SK-N-SH (cell line): ENCODE measurements at regions not wholly inside any gene's neighbourhood (a gene's known extent, or its start where the extent isn't known, plus 50 kb on each side); places are given as distances from the start of the nearest gene placed in this dataset.

ENCODE experiments used
- CTCF ChIA-PET: fragments of 300-600, 350-600 bp; formaldehyde crosslinking; extraction: SDS; loops from one replicate; lab custom pipeline; 2021; lab: Yijun Ruan, JAX
- POLR2A ChIA-PET: fragments of 350-600 bp; sonication (Branson Sonifier 250); formaldehyde crosslinking; extraction: SDS; loops from one replicate; lab custom pipeline; 2020; ENCODE audit warnings: antibody characterized with exemption, inconsistent platforms; lab: Yijun Ruan, JAX
- DNase-seq: peaks from one replicate; pipeline ENCODE4 v3.0.0; 2012
- H2AFZ ChIP-seq: fragments of 200-600 bp; sonication (generic); 2 replicates; pipeline ENCODE4 v1.8.1; 2016; ENCODE audit warnings: antibody characterized with exemption, mild to moderate bottlenecking, low read depth
- H3F3A ChIP-seq: fragments of 200-600 bp; sonication (generic); replicated peaks from 2 replicates; pipeline ENCODE3; 2016; ENCODE audit warnings: antibody characterized with exemption, mild to moderate bottlenecking; ENCODE audit not compliant: insufficient read depth
- H3K27ac ChIP-seq, 2 experiments: fragments of 200-500 bp in 1 of 2; fragments of 200-600 bp in 1 of 2; sonication (Bioruptor generic) in 1 of 2; sonication (generic), shearing (Covaris generic) in 1 of 2; 2 replicates each; pipeline versions ENCODE4 v1.5.1 to v1.6.1; 2014 to 2016; ENCODE audit warnings: low read depth in 2 of 2, inconsistent platforms in 1 of 2, low read length in 1 of 2, mild to moderate bottlenecking in 1 of 2, mixed read lengths in 1 of 2
- H3K27me3 ChIP-seq: fragments of 200-600 bp; sonication (generic), shearing (Covaris generic); 2 replicates; pipeline ENCODE4 v1.6.1; 2016; ENCODE audit warnings: mixed run types; ENCODE audit not compliant: insufficient read depth
- H3K36me3 ChIP-seq, 2 experiments: fragments of 200-500 bp in 1 of 2; fragments of 200-600 bp in 1 of 2; sonication (Bioruptor generic) in 1 of 2; sonication (generic) in 1 of 2; replicated peaks in 1 of 2; 2 replicates each; pipeline versions ENCODE3 to v1.5.1; 2014 to 2016; ENCODE audit warnings: low read length in 1 of 2, mild to moderate bottlenecking in 1 of 2; ENCODE audit not compliant: insufficient read depth in 2 of 2, control insufficient read depth in 1 of 2
- H3K4me1 ChIP-seq, 2 experiments: fragments of 200-500 bp in 1 of 2; fragments of 200-600 bp in 1 of 2; sonication (Bioruptor generic) in 1 of 2; sonication (generic), shearing (Covaris generic) in 1 of 2; 2 replicates each; pipeline versions ENCODE4 v1.5.1 to v1.6.1; 2014 to 2016; ENCODE audit warnings: low read depth in 1 of 2, low read length in 1 of 2, mixed run types in 1 of 2; ENCODE audit not compliant: insufficient read depth in 2 of 2, control insufficient read depth in 1 of 2
- H3K4me2 ChIP-seq: fragments of 200-600 bp; sonication (generic), shearing (Covaris generic); 2 replicates; pipeline ENCODE4 v1.6.1; 2017; ENCODE audit warnings: mixed run types
- H3K4me3 ChIP-seq, 2 experiments: fragments of 200-500 bp in 1 of 2; fragments of 200-600 bp in 1 of 2; sonication (Bioruptor generic) in 1 of 2; sonication (generic), shearing (Covaris generic) in 1 of 2; 2 replicates each; pipeline versions ENCODE4 v1.5.1 to v1.8.1; 2014 to 2016; ENCODE audit warnings: low read depth in 2 of 2, inconsistent platforms in 1 of 2, low read length in 1 of 2, mild to moderate bottlenecking in 1 of 2, mixed read lengths in 1 of 2, moderate library complexity in 1 of 2
- H3K79me2 ChIP-seq: fragments of 200-600 bp; sonication (generic); 2 replicates; pipeline ENCODE4 v1.8.1; 2017; ENCODE audit warnings: mild to moderate bottlenecking; ENCODE audit not compliant: insufficient read depth
- H3K9ac ChIP-seq: fragments of 200-600 bp; sonication (generic); 2 replicates; pipeline ENCODE4 v1.6.1; 2017; ENCODE audit warnings: mixed run types
- H3K9me2 ChIP-seq: fragments of 200-600 bp; sonication (generic); 2 replicates; pipeline ENCODE4 v1.6.1; 2017; ENCODE audit warnings: mixed run types
- H3K9me3 ChIP-seq: fragments of 200-600 bp; sonication (generic); 2 replicates; pipeline ENCODE4 v1.6.1; 2017; ENCODE audit warnings: mixed run types, mild to moderate bottlenecking, moderate library complexity
- H4K20me1 ChIP-seq: fragments of 200-600 bp; sonication (generic); 2 replicates; pipeline ENCODE4 v1.6.1; 2017; ENCODE audit warnings: mild to moderate bottlenecking, mixed run types; ENCODE audit not compliant: insufficient read depth
- CHD2 ChIP-seq: fragments of 150-350 bp; IDR thresholded peaks from 2 replicates; pipeline ENCODE4 v1.6.1; 2018; ENCODE audit warnings: low read length; ENCODE audit not compliant: partially characterized antibody
- ELF1 ChIP-seq: IDR thresholded peaks from 2 replicates; pipeline ENCODE4 v1.4.0; 2012
- FOSL2 ChIP-seq: IDR thresholded peaks from 2 replicates; pipeline ENCODE4 v1.4.0; 2012; ENCODE audit warnings: low read depth, mild to moderate bottlenecking, moderate library complexity, borderline replicate concordance
- FOXJ3 ChIP-seq: sonication (generic); formaldehyde crosslinking; IDR thresholded peaks from 2 replicates; pipeline ENCODE4 v1.5.1; 2020; ENCODE audit warnings: mild to moderate bottlenecking, missing genetic modification reagents
- GABPA ChIP-seq: IDR thresholded peaks from 2 replicates; pipeline ENCODE4 v1.4.0; 2012; ENCODE audit warnings: low read depth, mild to moderate bottlenecking
- JUND ChIP-seq: IDR thresholded peaks from 2 replicates; pipeline ENCODE4 v1.4.0; 2012
- MEF2A ChIP-seq: IDR thresholded peaks from 2 replicates; pipeline ENCODE4 v1.4.0; 2012; ENCODE audit warnings: low read depth, borderline replicate concordance
- POLR2AphosphoS5 ChIP-seq: IDR thresholded peaks from 2 replicates; pipeline ENCODE4 v1.6.1; 2012; ENCODE audit warnings: low read depth, low read length
- RAD21 ChIP-seq: IDR thresholded peaks from 2 replicates; pipeline ENCODE4 v1.6.1; 2012; ENCODE audit warnings: mild to moderate bottlenecking, low read length
- RCOR1 ChIP-seq: fragments of 150-350 bp; IDR thresholded peaks from 2 replicates; pipeline ENCODE4 v1.6.1; 2017; ENCODE audit warnings: antibody characterized with exemption, low read length
- SIN3A ChIP-seq: IDR thresholded peaks from 2 replicates; pipeline ENCODE4 v1.6.1; 2012; ENCODE audit warnings: low read depth, mild to moderate bottlenecking, low read length, moderate library complexity, borderline replicate concordance
- TAF1 ChIP-seq: IDR thresholded peaks from 2 replicates; pipeline ENCODE4 v1.6.1; 2012; ENCODE audit warnings: low read depth, mild to moderate bottlenecking, low read length, moderate library complexity, borderline replicate concordance
- TCF12 ChIP-seq: IDR thresholded peaks from 2 replicates; pipeline ENCODE4 v1.4.0; 2012
- TEAD4 ChIP-seq: IDR thresholded peaks from 2 replicates; pipeline ENCODE4 v1.4.0; 2012; ENCODE audit warnings: mild to moderate bottlenecking, borderline replicate concordance; ENCODE audit not compliant: insufficient read depth
- YY1 ChIP-seq: IDR thresholded peaks from 2 replicates; pipeline ENCODE4 v1.4.0; 2012; ENCODE audit warnings: low read depth, mild to moderate bottlenecking
- TF ChIP-seq, protein P1 (sequence below): fragments of 200-600 bp; sonication (generic); IDR thresholded peaks from 2 replicates; pipeline ENCODE4 v1.6.1; 2017; ENCODE audit warnings: antibody characterized with exemption, mild to moderate bottlenecking, moderate library complexity

DNA sequence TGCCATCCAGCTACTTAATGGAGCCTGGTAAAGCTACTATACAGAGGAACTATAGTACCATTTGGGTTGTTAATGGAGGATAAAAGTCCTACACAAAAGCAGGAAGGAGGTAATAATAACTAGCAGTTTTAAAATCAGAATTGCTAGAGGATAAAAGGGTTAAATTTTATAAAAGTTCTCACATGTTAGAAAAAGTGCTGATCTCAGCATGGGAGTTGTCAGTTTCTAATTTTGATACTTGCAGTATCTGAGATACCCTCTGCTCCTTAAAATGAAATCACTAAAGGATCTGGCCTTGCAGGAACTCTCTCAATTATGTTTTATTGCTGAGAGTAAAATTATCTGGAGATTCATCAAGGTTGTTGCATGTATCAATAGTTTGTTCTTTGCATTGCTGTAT, 272.2 kb upstream of the GYPC start:
- H3K4me1 ChIP-seq, result no peaks in the 10 kb centered on the region
- no peak overlapping the region for H3K4me3 ChIP-seq
- no peak overlapping the region for H2AFZ ChIP-seq
- CTCF ChIA-PET, result interaction anchor here (1.0 kb wide), 1 partner anchor 15 kb away, joined by 3 read pairs; no protein-coding TSS in a partner anchor
- no peaks in the 10 kb centered on the region for H4K20me1 ChIP-seq
- no peak overlapping the region for H3K4me2 ChIP-seq
- DNase-seq, result no peak
- POLR2A ChIA-PET, result no interaction called here
- no peaks in the 10 kb centered on the region for H3K9me2 ChIP-seq
- TF ChIP-seq FOXJ3 (CRISPR knock-in tag), result no peak
- no peak for TF ChIP-seq YY1
- TF ChIP-seq RAD21, result no peak
- no peak for TF ChIP-seq ELF1
- no peak for TF ChIP-seq TCF12
- no peak for TF ChIP-seq SIN3A
- TF ChIP-seq TAF1, result no peak
- TF ChIP-seq JUND, result no peak
- no peak for TF ChIP-seq RCOR1
- TF ChIP-seq POLR2AphosphoS5, result no peak
- no peak overlapping the region for H3K9ac ChIP-seq
- H3K27ac ChIP-seq, result no peak overlapping the region
- no peaks in the 10 kb centered on the region for H3K36me3 ChIP-seq
- H3K9me3 ChIP-seq, result peaks cover 12% of the 10 kb centered on the region; the same call in 1 of the 2 replicates
- no peaks in the 10 kb centered on the region for H3K27me3 ChIP-seq
- no peaks in the 10 kb centered on the region for H3F3A ChIP-seq
- no peaks in the 10 kb centered on the region for H3K79me2 ChIP-seq

DNA sequence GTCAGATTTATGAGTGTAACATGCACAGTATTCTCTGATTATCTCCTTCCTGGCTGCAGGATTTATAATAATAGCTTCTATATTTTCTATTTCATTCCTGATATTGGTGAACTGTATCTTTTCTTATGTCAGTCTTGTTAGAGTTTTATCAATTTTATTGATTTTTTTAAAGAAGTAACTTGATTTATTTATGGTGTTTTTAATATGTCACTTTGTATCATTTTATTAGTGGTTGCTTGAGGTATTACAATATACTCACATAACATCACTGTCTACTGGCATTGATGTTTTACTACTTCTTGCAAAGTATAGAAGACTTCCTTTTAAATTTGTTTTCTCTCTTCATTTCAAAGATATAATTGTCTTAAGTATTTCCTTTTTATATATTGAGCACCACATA, 270.5 kb upstream of the GYPC start:
- H3K27ac ChIP-seq, result no peak overlapping the region
- no peaks in the 10 kb centered on the region for H3K27me3 ChIP-seq
- H3F3A ChIP-seq, result no peaks in the 10 kb centered on the region
- TF ChIP-seq TEAD4 (no peak), FOSL2 (no peak), MEF2A (no peak), CHD2 (no peak), RAD21 (no peak), GABPA (no peak)
- TF ChIP-seq, protein P1, sequence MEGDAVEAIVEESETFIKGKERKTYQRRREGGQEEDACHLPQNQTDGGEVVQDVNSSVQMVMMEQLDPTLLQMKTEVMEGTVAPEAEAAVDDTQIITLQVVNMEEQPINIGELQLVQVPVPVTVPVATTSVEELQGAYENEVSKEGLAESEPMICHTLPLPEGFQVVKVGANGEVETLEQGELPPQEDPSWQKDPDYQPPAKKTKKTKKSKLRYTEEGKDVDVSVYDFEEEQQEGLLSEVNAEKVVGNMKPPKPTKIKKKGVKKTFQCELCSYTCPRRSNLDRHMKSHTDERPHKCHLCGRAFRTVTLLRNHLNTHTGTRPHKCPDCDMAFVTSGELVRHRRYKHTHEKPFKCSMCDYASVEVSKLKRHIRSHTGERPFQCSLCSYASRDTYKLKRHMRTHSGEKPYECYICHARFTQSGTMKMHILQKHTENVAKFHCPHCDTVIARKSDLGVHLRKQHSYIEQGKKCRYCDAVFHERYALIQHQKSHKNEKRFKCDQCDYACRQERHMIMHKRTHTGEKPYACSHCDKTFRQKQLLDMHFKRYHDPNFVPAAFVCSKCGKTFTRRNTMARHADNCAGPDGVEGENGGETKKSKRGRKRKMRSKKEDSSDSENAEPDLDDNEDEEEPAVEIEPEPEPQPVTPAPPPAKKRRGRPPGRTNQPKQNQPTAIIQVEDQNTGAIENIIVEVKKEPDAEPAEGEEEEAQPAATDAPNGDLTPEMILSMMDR, result no peak
- TF ChIP-seq, all 33 proteins: peak for 0
- Histone ChIP-seq H3K9me3 (peaks cover 12% of the 10 kb centered on the region; the same call in 1 of the 2 replicates), H3K9me2 (no peaks in the 10 kb centered on the region), H3K79me2 (no peaks in the 10 kb centered on the region), H3K4me2 (no peak overlapping the region), H3K9ac (no peak overlapping the region), H3K36me3 (no peaks in the 10 kb centered on the region), H2AFZ (no peak overlapping the region), H4K20me1 (no peaks in the 10 kb centered on the region), H3K4me3 (no peak overlapping the region), H3K4me1 (no peaks in the 10 kb centered on the region)
- ChIA-PET POLR2A (no interaction called here), CTCF (no interaction called here)
- no peak for DNase-seq
